Aorta (tissue), 5 donors: ENCODE measurements at regions not wholly inside any gene's neighbourhood (a gene's known extent, or its start where the extent isn't known, plus 50 kb on each side); places are given as distances from the start of the nearest gene placed in this dataset.

Source experiments
- ATAC-seq: fragments of 200-7000 bp; cut with Tn5 transposase; one replicate; pipeline ENCODE4 v1.9.1; 2022; ENCODE audit warnings: moderate library complexity; ENCODE audit not compliant: low FRiP score
- DNase-seq, 2 donors: peaks; one replicate each; pipeline ENCODE4 v3.0.0-alpha.2; 2020
- H3K27ac ChIP-seq, 2 donors: one replicate each; pipeline ENCODE4 v1.5.1; 2013; ENCODE audit warnings: low read length in 2 of 2, mild to moderate bottlenecking in 2 of 2, moderate library complexity in 2 of 2, control low read depth in 1 of 2, inconsistent platforms in 1 of 2, low read depth in 1 of 2
- H3K27me3 ChIP-seq, 2 donors: one replicate each; pipeline ENCODE4 v1.6.1; 2013; ENCODE audit warnings: control low read depth in 1 of 2, low read length in 1 of 2, mild to moderate bottlenecking in 1 of 2, moderate library complexity in 1 of 2; ENCODE audit not compliant: insufficient read depth in 2 of 2, control insufficient read depth in 1 of 2
- H3K36me3 ChIP-seq, 2 donors: one replicate each; pipeline ENCODE4 v1.6.1; 2013; ENCODE audit warnings: control low read depth in 1 of 2, low read length in 1 of 2, mild to moderate bottlenecking in 1 of 2; ENCODE audit not compliant: insufficient read depth in 2 of 2, control insufficient read depth in 1 of 2
- H3K4me1 ChIP-seq, 2 donors: one replicate each; pipeline ENCODE4 v1.6.1; 2013; ENCODE audit warnings: low read length in 2 of 2, control low read depth in 1 of 2, mild to moderate bottlenecking in 1 of 2, moderate library complexity in 1 of 2; ENCODE audit not compliant: insufficient read depth in 2 of 2, control insufficient read depth in 1 of 2
- H3K4me3 ChIP-seq, 2 donors: one replicate each; pipeline ENCODE4 v1.5.1; 2013; ENCODE audit warnings: low read length in 2 of 2, control low read depth in 1 of 2, mild to moderate bottlenecking in 1 of 2
- H3K9me3 ChIP-seq: one replicate; pipeline ENCODE4 v1.6.1; 2013; ENCODE audit warnings: mild to moderate bottlenecking, low read length; ENCODE audit not compliant: control insufficient read depth
- WGBS, 2 donors: extraction: QIAGEN DNeasy Blood & Tissue Kit; methylation state at CpG; one replicate each; pipeline ENCODE4 v1.1.7; 2013; 5-methylcytosine and 5-hydroxymethylcytosine counted together
- intact Hi-C, 2 donors: fragments of 100-400 bp; cut with DNase I; formaldehyde crosslinking; loops; one replicate each; pipeline versions ENCODE4 v1.14.2 to v1.15.0; 2022
- donor health status: healthy with polysubstance abuse.
- donor health status: Bipolar disorder and iron deficiency.
- donor health status: DM: no; HTN: no; CAD: no.
- donor health status: DM: no; HTN: no; CAD: no.
- donor health status: DM: yes; HTN: yes; CAD: no.

DNA sequence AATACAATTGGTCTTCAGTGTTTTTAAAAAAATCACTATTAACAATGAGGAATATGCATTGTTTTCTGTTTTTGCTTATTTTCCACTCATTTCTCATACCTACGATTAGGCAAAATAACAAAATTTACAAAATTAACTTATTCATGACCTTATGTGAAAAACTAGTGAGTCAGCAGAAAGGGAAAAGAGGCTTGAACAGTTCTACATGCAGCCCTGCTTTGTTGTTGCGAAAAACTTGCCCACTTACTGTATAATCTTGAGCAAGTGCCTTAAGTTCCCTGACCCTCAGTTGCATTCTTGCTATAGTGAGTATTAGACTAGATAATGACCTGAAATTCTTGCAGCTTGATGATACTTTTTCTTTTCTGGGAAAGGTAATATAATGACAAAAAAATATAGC is 551.1 kb upstream of the BCHE start:
- no peaks in the 10 kb centered on the region for H3K36me3 ChIP-seq
- H3K27me3 ChIP-seq = no peaks in the 10 kb centered on the region
- ATAC-seq (no peak), DNase-seq (no peak)
- WGBS, 2 donors = 80 to 90% methylated on average over 2 of the region's 2 CpGs
- no peaks in the 10 kb centered on the region for H3K4me1 ChIP-seq
- H3K4me3 ChIP-seq = no peak overlapping the region
- intact Hi-C loops = no loop called here
- no peak overlapping the region for H3K27ac ChIP-seq
- no peaks in the 10 kb centered on the region for H3K9me3 ChIP-seq

DNA sequence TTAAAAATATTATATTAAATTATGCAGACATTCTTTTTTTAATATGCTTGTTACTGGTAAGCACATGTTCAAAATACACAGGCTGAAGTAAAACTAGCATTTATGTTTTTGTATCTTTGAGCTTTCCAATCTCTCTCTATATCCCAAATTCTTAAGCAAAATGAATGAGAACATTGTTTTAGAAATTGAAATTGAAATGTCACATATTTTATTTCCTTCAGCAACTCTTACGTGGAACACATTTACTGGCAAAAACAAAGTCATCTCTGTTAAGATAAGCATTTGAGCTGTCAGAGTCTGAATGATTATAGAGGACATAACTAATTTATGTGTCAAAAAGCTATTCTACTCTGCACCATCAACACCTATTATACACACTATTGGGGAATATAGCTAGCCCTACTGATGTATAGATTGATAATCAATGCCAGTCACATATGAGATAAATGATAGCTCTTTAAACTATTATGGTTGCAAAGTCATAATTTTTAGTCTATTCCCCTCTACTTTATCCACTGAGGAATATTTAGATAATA is 535.4 kb upstream of the BCHE start:
- no peaks in the 10 kb centered on the region for H3K27me3 ChIP-seq
- H3K27ac ChIP-seq = no peak overlapping the region
- 17 to 22% methylated on average over 1 of the region's 1 CpG for WGBS, 2 donors
- H3K36me3 ChIP-seq = no peaks in the 10 kb centered on the region
- H3K9me3 ChIP-seq = no peaks in the 10 kb centered on the region
- no peak overlapping the region for H3K4me3 ChIP-seq
- H3K4me1 ChIP-seq = no peaks in the 10 kb centered on the region
- intact Hi-C loops = no loop called here
- DNase-seq (no peak), ATAC-seq (no peak)

DNA sequence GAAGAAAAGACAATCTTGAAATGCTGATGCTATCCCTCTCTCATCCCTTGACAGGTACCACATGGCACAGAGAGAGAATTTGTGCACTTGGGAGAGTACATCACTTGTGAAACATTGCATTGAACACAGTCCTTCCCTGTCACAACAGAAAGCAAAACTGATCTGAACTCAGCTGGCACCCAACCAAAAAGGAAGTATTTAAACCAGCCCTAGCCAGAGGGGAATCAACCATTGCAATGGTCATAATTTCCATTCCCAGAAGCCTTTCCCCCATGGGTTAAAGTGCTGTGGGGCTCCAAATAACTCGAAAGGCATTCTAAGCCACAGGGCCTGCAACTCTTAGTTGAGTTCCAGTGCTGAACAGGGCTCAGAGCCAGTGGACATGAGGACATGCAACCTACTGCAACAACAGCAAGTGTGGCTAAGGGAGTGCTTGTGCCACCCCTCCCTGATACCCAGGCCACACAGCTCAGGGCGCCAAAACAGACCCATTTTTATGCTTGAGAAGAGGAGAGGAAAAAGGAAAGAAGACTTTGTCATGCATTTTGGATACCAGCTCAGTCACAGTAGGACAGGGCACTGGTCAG is 530.8 kb upstream of the BCHE start:
- Histone ChIP-seq H3K4me1 (no peaks in the 10 kb centered on the region), H3K4me3 (no peak overlapping the region), H3K27me3 (no peaks in the 10 kb centered on the region), H3K36me3 (no peaks in the 10 kb centered on the region), H3K9me3 (no peaks in the 10 kb centered on the region), H3K27ac (no peak overlapping the region)
- ATAC-seq (no peak), DNase-seq (no peak)
- WGBS, 2 donors = 63 to 64% methylated on average over 2 of the region's 2 CpGs
- intact Hi-C loops = no loop called here

DNA sequence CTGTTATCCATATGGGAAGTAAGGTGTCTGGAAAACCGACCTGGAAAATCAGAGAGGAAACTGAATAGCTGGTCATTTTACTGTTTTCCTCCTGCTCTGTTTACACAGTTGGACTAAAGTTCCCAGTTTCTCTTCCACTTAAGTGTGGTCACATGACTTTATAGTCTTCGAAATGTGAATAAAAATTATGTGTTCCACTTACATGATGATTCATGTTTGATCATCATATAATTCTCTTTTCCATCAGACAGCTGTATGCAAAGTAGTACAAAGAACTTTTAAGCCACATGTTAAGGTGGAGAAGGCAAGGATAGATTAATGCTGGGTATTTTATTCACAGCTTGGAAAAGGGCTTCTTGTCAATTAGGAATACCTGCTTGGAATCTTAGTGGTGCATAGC is 525.5 kb upstream of the BCHE start:
- Histone ChIP-seq H3K9me3 (no peaks in the 10 kb centered on the region), H3K4me3 (no peak overlapping the region), H3K27ac (no peak overlapping the region), H3K27me3 (peaks cover 0 to 2% of the 10 kb centered on the region in 2 donors), H3K36me3 (no peaks in the 10 kb centered on the region), H3K4me1 (no peaks in the 10 kb centered on the region)
- intact Hi-C loops = no loop called here
- ATAC-seq (no peak), DNase-seq (no peak)
- WGBS, 2 donors = 62 to 64% methylated on average over 2 of the region's 2 CpGs

DNA sequence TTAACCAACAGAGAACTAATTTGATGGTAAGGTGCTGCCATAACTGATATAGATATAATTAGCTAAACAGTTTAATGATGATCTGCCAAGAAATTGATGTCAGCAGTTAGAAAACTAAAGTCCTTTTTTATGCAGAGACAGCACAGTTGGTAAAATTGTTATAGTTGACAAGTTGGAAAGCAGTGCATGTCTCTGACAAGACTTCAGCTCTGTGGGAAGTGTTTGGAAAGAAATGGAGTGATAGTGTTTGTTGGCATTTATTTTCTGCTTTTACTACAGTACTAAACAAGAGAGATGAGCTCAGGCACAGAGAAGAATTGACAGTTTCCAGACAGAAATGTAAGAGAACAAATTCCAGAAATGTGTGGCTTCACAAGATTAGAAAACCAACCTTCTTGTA is 523.5 kb upstream of the BCHE start:
- DNase-seq (no peak), ATAC-seq (no peak)
- no peak overlapping the region for H3K27ac ChIP-seq
- intact Hi-C loops = no loop called here
- H3K9me3 ChIP-seq = no peaks in the 10 kb centered on the region
- H3K36me3 ChIP-seq = no peaks in the 10 kb centered on the region
- H3K4me3 ChIP-seq = no peak overlapping the region
- peaks cover 0 to 2% of the 10 kb centered on the region in 2 donors for H3K27me3 ChIP-seq
- H3K4me1 ChIP-seq = no peaks in the 10 kb centered on the region

DNA sequence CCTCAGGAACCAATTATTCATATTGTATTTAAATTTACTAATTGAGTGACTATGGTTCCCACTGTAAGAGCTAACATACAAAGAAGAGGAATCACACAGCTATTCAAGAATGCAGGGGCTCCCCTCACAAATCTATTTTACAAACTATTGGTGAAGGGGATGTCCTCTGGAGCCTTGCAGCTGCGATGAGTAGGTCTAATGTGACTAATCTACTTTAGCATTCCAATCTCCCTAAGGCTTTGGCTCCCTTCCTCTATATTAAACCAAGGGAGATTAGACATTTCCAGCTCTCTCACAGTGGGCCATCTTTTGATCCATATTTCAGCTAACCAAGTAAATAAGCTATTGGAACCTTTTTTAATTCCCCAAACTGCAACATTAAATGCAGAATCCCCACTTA is 514.2 kb upstream of the BCHE start:
- no peaks in the 10 kb centered on the region for H3K36me3 ChIP-seq
- H3K9me3 ChIP-seq = no peaks in the 10 kb centered on the region
- WGBS, 2 donors = 65 to 76% methylated on average over 1 of the region's 1 CpG
- H3K4me3 ChIP-seq = no peak overlapping the region
- no peaks in the 10 kb centered on the region for H3K27me3 ChIP-seq
- DNase-seq (no peak), ATAC-seq (no peak)
- H3K4me1 ChIP-seq = no peaks in the 10 kb centered on the region
- intact Hi-C loops = no loop called here
- no peak overlapping the region for H3K27ac ChIP-seq

DNA sequence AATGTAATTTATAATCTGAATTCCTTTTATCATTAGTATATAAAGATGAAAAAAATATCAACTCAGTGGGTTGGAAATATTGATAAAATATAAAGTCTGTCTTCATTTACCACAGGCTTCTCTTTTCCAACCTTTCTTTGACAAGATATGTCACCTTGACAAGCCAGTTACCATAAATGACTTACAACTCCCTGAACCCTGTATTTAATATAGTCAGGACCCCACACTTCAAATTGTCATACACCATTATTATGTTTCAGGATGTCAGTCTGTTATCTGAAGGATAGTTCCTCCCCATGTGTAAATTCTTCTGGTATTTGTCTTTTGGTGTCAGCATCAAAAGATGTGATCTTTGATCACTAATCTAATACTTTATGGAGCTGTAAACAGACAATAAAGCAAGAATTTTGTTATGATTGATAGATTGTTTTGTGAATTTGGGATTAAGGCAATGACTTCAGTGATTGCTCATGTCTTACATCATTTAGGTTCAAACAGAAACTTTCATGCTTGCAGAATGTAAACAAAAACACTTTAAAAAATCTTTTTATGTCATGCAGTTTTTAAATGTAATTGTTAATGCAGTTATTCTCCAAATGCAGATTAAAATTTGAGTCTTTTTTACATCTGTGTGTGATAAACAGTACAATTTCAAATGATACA is 503.5 kb upstream of the BCHE start:
- no peaks in the 10 kb centered on the region for H3K36me3 ChIP-seq
- H3K27ac ChIP-seq = no peak overlapping the region
- H3K9me3 ChIP-seq = no peaks in the 10 kb centered on the region
- ATAC-seq (no peak), DNase-seq (no peak)
- intact Hi-C loops = no loop called here
- H3K27me3 ChIP-seq = no peaks in the 10 kb centered on the region
- H3K4me3 ChIP-seq = no peak overlapping the region
- H3K4me1 ChIP-seq = no peaks in the 10 kb centered on the region

DNA sequence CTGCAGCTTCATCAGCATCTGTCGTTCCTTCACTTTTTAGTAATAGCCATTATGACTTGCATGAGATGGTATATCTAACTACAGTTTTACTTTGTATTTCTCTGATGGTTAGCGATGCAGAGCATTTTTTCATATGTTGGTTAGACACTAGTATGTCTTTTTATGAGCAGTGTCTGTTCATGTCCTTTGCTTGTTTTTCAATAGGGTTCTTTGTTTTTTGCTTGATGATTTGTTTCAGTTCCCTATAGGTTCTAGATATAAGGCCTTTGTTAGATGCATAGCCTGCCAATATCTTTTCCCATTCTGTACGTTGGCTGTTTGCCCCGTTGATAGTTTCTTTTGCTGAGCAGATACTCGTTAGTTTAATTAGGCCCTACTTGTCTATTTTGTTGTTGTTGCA is 487.2 kb upstream of the BCHE start:
- Histone ChIP-seq H3K4me3 (no peak overlapping the region), H3K4me1 (no peaks in the 10 kb centered on the region), H3K27ac (no peak overlapping the region), H3K9me3 (no peaks in the 10 kb centered on the region), H3K36me3 (no peaks in the 10 kb centered on the region), H3K27me3 (no peaks in the 10 kb centered on the region)
- intact Hi-C loops = no loop called here
- DNase-seq = no peak
- no peak for ATAC-seq
- WGBS, 2 donors = 89 to 90% methylated on average over 5 of the region's 5 CpGs

DNA sequence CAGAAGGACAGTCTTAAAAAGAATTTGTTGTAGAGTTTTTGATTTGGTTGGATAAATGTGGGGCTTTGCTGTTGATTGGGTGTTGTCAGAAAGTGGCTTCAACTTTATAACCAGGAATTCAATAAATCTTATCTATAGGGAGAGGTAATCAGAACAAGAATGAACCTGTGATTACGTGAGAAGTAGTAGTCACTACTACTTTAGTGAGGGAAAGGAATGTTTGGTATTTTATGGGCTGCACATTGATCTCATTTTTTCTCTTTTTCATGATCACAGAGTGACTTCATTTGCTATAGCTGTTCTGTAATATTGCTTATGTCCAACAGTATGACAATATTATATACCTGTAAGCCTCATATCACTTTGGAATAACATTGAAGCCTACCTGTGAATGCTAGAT is 485.2 kb upstream of the BCHE start:
- no peaks in the 10 kb centered on the region for H3K9me3 ChIP-seq
- no peak overlapping the region for H3K27ac ChIP-seq
- DNase-seq (no peak), ATAC-seq (no peak)
- WGBS, 2 donors = 66 to 77% methylated on average over 1 of the region's 1 CpG
- intact Hi-C loops = no loop called here
- no peaks in the 10 kb centered on the region for H3K36me3 ChIP-seq
- H3K27me3 ChIP-seq = no peaks in the 10 kb centered on the region
- H3K4me1 ChIP-seq = no peaks in the 10 kb centered on the region
- H3K4me3 ChIP-seq = no peak overlapping the region
